SW 1271 (cell line): ENCODE measurements at regions not wholly inside any gene's neighbourhood (a gene's known extent, or its start where the extent isn't known, plus 50 kb on each side); places are given as distances from the start of the nearest gene placed in this dataset.

Source experiments
- DNase-seq, 2 experiments: peaks; one replicate each; lab custom pipeline; 2025; lab: John Stamatoyannopoulos, UW

DNA sequence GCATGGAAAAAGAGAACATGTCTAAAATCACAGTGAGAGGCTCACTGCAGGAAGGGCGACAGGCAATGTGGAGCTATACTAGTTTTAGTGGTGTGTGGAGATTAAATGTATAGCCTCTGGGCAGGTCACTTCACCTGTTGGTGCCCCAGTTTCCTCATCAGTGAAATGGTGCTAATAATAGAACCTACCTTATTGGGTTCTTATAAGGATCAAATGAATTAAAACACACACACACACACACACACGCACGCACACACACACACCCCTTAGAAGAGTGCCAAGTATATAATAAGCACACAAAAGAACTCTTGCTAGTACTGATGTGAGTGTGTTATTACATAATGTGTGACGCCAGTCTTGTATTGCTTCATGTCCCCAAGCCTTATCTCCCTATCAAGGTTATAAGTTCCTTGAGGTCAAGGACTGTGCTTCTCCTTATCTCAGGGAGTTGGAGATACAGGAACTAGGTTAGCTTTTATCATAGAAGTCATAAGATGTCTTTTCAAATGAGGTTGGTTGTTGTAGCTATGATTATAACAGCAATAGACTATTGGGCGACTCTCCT is 98.0 kb upstream of the CXCR4 start:
- DNase-seq: no peak

DNA sequence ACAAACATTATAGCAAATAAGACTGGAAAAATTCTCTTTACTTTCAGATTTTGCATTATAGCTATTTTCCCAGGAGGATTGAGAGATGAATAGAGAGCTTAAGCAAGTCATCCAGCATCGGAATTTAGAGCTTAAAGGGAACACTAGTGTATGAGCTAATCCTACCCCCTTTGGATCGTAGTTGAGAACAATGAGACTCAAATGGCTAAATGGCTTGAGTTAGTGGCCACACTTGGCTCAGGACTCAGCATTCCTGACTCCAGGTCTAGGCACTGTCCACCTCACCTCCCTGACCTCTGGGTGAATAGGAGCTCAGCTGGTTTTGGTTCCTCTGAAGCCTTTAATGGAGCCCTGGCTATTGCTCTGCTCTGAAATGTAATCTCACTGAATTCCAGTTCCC is 97.5 kb upstream of the CXCR4 start:
- DNase-seq: no peak

DNA sequence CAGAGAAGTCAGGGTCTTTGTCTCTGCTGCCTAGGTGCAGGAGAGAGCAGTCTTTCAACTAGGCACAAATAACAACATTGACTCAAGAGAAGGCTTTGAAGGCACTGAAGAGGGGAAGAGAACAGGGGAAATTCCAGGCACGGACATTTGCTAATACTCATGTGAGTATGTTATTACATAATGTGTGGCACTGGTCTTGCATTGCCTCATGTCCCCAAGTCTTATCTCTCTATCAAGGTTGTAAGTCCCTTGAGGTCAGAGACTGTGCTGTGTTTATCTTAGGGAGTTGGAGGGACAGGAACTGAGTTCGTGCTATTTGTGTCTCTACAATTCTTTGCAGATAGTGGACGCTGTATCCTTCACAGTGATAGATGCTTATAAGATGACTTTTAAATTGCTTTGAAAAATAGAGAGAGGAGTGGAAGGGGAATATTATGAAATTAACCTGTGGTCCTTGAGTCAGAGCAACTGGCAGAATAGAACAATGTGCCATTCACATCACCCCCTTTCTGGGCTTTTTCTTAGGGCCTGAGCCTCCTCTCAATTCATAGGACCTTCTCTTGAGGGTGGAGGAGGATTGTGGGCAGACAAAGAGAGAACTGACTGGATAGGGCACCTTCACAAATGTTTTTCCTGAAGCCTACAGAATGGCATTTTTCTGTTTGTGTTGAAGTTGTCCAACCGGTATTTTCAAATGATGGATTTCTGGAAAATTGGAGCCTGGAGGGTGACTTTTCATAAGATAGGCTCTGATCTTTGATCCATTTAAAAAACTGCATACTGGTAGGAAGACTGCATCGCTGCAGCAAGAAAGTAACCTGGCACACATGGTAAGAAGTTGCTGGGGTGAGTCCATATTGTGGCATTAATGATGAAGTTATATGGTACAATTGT is 96.6 kb upstream of the CXCR4 start:
- DNase-seq: no peak

DNA sequence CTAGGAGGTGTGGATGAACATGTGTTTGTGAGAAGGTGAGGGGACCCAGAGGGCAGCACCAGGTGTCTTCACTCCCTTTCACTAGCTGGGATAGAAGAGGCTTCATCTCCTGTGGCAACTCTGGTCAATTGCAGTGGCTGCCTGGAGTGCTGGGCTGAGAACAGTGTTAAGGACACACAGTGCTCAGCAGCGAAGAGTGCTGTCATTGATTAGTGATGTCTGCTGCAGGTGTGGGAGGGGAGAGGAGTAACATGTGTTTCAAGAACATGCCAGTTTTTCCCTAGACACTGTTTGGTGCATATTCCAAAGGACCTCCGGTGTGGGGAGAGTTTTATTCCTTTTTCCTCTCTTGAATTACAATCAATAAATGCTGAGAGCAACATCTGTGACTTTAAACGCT is 95.9 kb upstream of the CXCR4 start:
- DNase-seq: no peak

DNA sequence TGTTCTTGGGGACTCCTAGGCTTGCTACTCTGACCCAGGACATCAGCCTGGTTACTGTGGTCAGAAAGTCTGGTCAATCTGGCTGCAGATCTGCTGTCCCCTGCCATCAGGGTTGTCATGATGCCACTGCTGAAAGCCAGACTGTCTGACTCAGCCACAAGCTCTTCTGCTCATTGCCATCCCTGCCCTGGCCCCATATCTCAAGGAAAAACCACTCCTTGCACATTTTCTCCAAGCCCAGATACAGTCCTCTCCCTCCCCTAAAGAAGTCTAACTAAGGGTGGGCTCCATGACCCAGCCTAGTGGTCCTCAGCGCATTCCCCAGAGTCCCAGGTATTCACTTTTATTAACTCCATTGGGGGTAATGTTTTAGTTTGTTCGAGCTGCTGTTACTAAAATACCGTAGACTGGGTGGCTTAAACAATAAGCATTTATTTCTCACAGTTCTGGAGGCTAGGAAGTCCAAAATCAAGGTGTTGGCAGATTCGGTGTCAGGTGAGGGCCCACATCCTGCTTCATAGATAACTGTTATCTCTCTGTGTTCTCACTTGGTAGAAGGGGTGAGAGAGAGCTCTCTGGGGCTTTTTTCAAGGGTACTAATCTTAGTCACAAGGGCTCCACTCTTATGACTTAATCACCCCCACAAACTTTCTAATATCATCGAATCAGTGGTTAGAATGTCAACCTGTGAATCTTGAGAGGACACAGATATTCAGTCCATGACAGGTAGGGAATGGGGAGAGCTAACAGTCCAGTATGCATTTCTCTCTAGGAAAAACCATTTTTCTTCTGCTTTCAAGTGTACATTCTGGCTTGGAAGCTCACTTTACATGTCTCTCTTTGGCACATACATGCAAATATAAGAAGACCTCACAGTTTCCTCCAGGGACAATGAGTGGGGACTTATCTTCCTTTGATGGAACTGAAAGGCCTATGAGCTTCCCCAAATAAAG is 94.8 kb upstream of the CXCR4 start:
- DNase-seq: no peak

DNA sequence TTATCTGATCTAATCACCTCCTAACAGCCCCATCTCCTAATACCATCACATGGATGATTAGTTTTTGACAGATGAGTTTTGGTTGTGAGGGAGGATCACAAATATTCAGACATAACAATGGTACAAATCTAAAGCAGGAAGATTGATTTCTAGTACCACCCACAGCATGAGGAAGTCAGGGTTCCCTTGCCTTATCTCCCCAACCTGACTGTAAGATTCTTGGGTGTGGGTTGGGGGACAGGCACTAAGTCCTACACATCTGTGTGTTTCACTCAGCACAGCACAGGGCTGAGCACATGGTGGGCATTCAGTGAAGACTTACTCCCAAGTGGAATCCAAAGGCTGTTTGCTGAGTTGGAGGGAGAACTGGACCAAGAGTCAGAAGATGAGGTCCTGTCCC is 93.8 kb upstream of the CXCR4 start:
- no peak for DNase-seq

DNA sequence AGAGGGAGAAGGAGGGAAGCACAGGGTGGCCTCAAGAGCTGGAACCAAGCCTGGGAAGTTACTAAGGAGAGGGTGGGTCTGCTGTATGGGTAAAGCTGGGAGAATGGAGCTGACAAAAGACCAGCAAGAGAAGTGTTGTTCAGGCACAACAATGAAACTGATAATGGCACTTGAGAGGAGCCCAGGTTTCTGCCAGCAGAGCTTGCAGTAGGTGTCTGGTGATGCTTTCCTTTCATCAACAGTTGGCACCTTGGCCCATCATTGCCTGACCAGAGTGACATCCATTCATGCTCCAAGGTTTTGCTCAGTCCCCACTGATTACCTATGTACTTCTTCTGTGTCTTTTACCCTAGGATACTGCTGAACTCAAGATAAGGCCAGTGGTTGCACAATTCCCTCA is 92.9 kb upstream of the CXCR4 start:
- DNase-seq: no peak

DNA sequence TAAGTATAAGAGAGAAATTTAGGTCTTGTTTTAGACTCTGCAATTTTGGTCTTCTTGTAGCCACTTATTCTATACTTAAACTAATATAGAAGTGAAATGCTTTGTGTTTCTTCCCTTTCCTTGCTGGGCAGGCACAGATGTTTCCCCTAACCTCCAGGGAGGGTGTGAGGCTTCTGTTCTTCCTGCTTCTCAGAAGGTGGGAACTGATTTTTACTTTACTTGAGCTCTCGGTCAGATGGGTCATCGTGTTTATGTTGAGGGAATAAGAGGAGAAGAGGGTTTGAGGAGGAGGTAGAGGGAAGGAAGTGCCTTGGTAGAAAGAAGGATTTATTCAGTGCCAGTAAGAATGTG is 92.5 kb upstream of the CXCR4 start:
- DNase-seq: no peak

DNA sequence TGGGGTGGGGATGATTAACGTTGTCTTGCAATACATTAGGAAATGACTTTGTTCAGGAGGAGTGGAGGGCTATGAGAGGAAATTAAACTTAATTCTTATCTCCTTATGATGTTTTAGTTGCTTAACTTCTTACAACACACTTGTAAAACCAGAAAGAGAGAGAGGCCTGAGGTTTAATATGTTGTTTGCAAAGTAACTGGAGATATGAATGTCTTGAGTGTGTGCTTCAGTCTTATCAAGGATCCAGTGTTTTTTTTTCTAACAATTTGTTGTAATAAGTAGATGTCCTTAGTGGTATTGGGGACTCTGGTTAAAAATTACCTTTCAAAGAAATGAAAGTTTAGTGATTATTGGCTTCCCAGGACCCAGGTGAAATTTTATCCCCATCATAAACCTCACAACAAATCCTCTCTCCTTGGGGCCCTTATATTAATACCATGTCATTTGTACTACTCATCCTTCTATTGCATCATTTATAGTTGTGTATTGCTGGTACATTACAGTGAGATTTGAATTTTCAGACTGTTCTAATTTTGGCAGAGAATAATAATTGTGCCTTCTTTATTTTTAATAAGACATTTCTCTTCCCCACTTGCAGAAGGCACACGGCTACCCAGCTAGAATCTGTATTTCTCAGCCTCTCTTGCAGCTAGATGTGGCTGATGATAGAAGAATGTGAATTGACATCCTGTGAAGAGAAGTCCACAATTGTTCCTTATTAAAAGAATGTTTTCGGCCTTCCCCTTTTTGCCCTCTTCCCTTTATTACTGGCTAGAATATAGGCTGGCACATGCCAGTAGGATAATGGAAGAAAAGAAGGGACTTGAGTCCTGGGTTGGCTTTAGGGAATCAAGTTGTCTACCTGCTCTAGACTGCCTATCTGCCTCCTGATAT is 91.9 kb upstream of the CXCR4 start:
- no peak for DNase-seq

DNA sequence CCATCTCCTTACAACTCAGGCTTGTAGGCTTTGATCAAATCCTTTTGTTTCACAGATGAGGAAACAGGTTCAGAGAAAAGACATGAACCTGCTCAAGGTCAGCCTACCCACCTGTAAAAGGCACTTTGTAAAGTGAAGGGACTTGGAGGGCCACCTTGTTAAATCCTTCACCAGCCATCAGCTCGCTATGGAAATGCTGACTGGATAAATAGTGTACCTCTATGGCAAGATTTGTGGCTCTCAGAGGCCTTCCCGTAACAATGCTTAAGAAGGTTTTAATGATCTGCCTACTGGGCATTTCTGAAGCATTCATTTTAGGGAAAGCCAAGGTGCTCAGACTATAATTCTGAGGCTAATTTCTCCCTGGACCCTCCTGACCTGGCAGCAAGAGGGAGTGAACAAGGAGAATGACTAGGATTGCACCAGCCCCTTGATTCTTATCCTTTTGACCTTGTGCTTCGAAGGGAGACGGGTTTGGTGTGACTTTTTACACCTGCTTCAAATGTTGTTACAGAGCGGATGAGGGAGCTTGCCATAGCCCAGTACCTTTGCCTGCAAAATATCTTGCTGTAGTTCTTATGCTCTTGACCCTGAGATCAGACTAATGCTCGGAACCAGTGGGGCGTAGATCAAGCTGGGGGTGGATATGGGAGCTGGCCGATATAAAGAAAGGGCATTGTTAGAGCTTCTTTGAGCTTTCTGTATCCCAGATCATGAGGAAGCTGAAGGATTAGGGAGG is 90.9 kb upstream of the CXCR4 start:
- DNase-seq: no peak

DNA sequence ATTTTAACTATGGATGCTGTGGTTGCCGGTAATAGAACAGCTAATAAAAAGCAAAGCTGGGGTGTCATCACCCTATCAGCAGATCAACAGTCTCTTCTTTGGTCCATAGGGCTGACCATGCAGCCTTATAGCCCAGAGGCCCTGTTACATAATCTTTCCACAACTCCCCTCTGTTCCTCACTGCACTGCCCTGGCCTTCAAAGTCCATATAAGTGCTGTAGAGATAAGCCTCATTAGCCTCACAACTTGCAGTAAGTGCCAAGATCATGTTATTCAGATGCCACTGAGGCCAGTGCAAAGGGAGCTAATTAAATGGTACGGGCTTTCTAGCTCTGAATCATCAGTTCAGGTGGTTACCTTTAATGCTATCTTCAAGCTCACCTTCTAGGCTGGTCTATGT is 89.7 kb upstream of the CXCR4 start:
- no peak for DNase-seq

DNA sequence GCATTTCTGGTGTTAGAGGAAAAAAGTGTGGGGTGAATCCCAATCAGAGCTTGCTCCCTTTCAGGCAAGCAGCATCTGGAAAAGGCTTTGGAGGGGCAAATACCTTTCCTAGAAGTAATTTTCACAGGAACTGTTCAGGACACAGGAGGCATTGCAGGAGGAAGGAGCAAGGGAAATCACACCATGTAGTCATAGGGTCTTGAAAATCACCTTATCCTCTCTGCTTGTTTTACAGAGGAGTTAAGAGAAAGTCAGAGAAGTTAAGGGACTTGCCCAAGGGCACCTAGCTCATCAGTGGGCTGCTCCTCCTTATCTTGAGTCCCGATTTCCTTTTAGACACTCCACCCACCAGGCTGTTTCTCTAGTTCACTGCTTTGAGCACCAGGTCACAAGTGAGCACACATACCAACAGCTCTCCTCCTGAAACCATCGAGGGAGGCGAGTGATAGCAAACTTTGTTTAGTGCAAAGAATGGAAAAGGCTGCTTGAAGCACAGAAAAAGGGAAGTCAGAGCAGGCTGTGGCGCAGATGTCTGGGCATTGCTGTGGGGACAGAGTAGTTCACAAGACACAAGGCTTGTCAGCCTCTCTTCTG is 89.2 kb upstream of the CXCR4 start:
- no peak for DNase-seq

DNA sequence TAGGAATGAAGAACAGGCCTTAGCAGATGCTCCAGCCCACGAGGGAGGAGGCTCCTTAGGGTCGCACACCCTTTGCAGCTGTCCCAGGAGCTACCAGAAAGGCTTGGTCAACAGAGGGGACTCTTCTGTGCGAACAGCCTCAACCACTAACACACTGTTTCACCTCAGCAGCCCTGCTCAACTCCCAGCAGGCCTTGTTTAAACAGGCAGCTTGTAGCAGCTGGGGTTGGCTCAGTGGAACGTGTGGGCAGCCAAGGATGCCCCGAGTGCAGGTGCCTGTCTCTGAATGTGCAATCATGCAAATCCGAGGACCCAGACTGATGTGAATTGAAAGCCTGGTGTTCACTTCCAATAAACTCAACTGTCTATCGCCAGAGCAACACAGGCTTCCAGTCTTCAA is 88.7 kb upstream of the CXCR4 start:
- DNase-seq: no peak

DNA sequence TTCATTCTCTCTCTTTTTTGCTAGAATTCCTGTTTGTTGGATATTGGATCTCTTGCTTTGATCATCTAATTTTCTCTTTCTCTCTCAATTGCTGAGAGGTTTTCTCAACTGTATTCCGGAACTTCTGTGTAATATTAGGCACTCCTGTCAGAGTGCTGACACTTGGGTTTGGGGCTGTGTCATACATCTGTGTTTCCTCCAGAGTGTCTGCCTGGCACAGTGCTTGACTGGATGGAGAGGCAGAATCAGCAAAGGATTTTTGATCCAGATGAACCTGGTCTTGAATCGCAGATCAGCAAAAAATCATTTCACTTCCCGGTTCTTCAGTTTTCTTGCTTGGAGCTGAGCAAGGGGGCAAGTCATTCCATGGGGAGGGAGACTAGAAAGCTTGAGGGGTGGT is 87.7 kb upstream of the CXCR4 start:
- no peak for DNase-seq

DNA sequence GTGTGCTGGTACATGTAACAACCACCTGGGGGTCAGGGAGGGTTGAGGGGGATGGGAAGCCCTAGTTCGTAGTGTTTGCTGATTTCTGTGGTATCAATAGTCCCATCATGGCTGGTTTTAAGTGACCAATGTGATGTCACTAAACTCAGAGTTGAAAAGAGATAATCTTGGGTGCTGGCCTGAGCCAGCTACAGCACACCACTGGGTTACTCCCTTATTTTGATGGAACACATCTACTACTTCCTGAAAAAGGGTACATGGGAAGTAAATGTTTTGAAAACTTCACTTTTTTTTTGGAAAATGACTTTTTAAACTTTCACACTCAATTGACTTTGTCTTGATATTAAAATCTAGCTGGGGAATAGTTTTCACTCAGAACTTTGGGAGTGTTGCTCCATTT is 87.0 kb upstream of the CXCR4 start:
- no peak for DNase-seq

DNA sequence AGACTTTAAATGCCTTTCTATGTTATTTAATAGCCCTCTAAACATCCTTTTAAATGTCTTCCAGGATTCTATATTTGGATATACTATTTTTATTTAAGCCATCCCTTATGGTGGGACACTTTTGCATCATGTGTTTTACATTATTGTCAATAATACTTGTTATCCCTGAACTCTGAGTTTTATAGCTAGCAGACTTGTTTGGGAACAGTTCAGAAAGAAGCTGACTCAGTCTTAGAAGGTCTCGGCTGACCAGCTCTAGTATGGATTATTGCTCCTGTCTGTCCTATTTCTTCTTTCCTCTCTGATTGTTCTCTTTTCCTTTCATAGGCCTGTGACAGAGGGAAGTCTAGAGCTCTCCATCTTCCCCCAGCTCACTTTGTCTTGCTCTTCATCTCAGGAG is 77.3 kb upstream of the CXCR4 start:
- DNase-seq: no peak

DNA sequence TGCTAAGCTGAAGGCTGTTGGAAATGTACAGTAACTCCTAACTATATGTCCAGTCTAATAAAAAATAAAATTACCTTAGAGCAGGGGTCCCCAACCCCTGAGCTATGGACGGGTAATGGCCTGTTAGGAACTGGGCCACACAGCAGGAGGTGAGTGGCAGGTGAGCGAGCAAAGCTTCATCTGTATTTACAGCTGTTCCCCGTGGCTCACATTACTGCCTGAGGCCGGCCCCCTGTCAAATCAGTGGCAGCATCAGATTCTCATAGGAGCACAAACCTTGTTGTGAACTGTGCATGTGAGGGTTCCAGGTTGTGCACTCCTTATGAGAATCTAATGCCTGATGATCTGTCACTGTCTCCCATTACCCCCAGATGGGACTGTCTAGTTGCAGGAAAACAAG is 73.1 kb upstream of the CXCR4 start:
- DNase-seq: no peak

DNA sequence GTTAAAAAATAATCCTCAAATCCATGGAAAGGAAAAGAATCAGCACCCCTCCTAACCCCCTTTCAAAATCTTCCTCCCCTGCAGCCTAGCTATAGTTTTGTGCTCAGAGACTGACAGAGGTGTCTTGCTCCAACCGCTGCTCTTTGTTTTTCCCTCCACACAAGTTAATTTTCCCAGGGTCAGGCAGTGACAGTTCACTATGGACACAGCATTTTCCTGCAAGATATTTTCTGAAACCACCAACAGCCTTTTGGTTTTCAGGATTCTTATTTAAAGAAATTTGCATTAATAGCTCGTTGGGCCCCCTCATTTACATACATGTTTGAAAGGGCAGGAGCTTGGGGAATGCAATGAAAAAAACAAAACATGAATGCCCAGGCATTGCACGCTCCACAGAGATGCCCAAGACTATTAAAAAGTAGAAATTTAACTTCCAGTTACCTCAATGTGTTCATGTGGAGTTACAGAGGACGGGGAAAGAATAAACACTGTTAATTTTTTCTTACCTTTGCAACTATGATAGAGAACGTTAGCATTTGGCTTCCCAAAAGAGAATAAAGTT is 71.4 kb upstream of the CXCR4 start:
- no peak for DNase-seq

DNA sequence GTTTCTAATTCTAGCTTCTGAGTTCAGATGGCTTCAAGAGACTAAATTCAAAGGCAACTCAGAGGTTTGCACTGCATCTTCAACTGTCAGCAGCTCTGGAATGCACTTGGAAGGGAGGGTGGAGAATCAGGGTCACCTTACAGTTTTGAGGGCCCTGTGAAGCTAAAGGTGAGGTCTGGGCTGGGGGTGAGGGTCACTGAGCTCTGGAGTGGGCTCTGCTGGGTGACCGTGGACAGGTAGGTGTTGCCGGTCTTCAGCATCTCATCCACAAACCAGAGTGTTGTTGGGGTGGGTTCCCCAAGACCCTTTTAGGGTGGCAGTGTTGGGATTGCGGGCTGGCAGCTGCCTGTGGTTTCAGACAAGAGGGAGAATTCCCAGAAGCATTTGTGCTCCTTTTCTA is 70.1 kb upstream of the CXCR4 start:
- no peak for DNase-seq

DNA sequence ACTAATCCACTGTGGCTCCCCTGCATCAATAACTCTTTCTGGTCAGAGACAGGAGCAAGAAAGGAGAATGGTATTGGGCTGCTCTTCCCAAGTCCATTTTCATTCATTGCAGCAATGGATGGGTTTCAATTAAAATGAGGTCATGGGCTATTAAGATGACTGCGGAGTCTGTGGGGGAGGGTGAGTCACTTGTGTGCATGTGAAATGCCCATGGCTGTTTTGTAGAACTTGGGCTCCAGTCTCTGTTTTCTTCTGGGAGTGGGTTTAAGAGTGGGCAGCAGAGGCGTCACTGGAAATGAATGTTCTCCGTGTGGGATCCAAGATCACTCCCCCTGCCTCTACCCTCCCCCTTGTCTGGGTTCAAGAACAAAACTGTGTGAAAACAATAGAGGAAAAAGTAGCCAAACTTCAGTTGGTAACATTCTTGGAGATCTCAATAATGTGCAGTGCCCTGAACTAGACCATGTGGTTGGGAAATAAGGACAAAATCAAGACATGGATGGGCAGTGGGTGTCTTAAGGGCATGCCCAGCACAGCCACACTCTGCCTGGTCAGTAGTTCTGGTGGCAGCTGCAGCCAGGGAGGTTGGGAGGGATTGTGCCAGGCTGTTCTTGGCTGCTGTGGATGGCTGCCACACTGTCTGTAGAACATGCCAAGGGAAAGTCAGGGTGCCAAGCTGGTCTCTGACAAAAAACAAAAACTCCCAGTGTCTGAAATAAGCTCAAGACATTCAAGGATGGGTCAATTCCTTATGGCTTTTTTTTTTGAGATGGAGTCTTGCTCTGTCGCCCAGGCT is 68.2 kb upstream of the CXCR4 start:
- no peak for DNase-seq
